ENCODE measurements at regions not wholly inside any gene's neighbourhood (a gene's known extent, or its start where the extent isn't known, plus 50 kb on each side); places are given as distances from the start of the nearest gene placed in this dataset.

- TF ChIP-seq CTCF (tag by site-specific recombination; IDR thresholded peaks at IDR 0.05) (no peak), AEBP2 (tag by site-specific recombination; IDR thresholded peaks at IDR 0.05; ENCODE audit: borderline replicate concordance) (no peak), ZNF518A (tag by site-specific recombination; conservative IDR thresholded peaks at IDR 0.05; ENCODE audit: low read depth) (no peak), PRDM1 (tag by site-specific recombination; IDR thresholded peaks at IDR 0.05) (no peak), ZNF768 (tag by site-specific recombination; IDR thresholded peaks at IDR 0.05) (no peak), ZNF202 (tag by site-specific recombination; IDR thresholded peaks at IDR 0.05; ENCODE audit: borderline replicate concordance) (no peak), ZNF274 (IDR thresholded peaks at IDR 0.05; ENCODE audit: low read length) (no peak), ZNF274 (tag by site-specific recombination; IDR thresholded peaks at IDR 0.05; ENCODE audit: borderline replicate concordance) (no peak)
These were observed 360.1 kb upstream of the C9orf72 start (continued) for GRCh38 chr9:27933210-27934025.

GRCh38 chr9:27934471-27934870 is 361.2 kb upstream of the C9orf72 start:
- H3K27ac ChIP-seq (ENCODE audit: extremely low read depth, low read depth, low read length): no peak overlapping the region
- ChIA-PET POLR2A (no interaction called here), CTCF (interaction anchor here (0.6 to 0.8 kb wide), 3 partner anchors 110 to 712 kb away, joined by 3 to 5 read pairs (median 3); no protein-coding TSS in a partner anchor)
- no peaks in the 10 kb centered on the region for H3K4me1 ChIP-seq (ENCODE audit: control insufficient read depth, insufficient read depth, low read length)
- no peaks in the 10 kb centered on the region for H3K9me3 ChIP-seq (ENCODE audit: control insufficient read depth, insufficient read depth, low read depth, low read length)
- no peaks in the 10 kb centered on the region for H3K36me3 ChIP-seq (ENCODE audit: control insufficient read depth in 2 of 2, insufficient read depth in 1 of 2, low read length in 2 of 2)
- TF ChIP-seq ZNF558 (tag by site-specific recombination; IDR thresholded peaks at IDR 0.05): no peak
- TF ChIP-seq ZNF571 (tag by site-specific recombination; IDR thresholded peaks at IDR 0.05): no peak
- TF ChIP-seq KLF9 (tag by site-specific recombination; IDR thresholded peaks at IDR 0.05; ENCODE audit: low read depth): no peak
- TF ChIP-seq ZBTB6 (tag by site-specific recombination; IDR thresholded peaks at IDR 0.05): no peak
- TF ChIP-seq FEZF1 (tag by site-specific recombination; IDR thresholded peaks at IDR 0.05): no peak
- no peak for TF ChIP-seq ZNF354C (tag by site-specific recombination; IDR thresholded peaks at IDR 0.05; ENCODE audit: borderline replicate concordance, low read depth)
- no peak for TF ChIP-seq GFI1B (tag by site-specific recombination; IDR thresholded peaks at IDR 0.05)
- no peak for TF ChIP-seq ZNF350 (tag by site-specific recombination; IDR thresholded peaks at IDR 0.05)
- no peak for TF ChIP-seq ZNF521 (tag by site-specific recombination; IDR thresholded peaks at IDR 0.05)
- TF ChIP-seq HOXD13 (CRISPR knock-in tag; IDR thresholded peaks at IDR 0.05; ENCODE audit: borderline replicate concordance): no peak
- no peak overlapping the region for H3K4me3 ChIP-seq (ENCODE audit: low read depth, low read length)

Measured in HEK293 (cell line).